ENCODE measurements at regions not wholly inside any gene's neighbourhood (a gene's known extent, or its start where the extent isn't known, plus 50 kb on each side); places are given as distances from the start of the nearest gene placed in this dataset.

DNA sequence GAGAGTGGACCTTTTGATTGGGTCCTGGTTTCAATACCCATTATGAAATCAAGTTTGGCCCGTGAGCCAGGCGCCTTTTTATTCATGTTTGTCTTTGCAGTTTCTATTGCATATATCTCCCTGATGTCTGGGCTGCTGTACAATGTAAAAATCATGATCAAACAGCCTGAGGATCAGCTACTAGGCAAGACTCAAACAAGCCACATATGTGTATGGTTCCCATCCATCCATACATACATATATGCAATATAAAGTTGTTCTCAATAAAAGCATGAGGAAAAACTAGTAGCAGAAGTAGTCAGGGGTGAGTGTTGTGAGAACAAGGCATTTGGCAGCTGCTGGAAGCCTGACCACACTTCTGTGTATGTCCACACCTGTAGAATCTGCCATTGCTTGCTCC is 562.4 kb upstream of the USP24 start:
- TF ChIP-seq, protein P1, sequence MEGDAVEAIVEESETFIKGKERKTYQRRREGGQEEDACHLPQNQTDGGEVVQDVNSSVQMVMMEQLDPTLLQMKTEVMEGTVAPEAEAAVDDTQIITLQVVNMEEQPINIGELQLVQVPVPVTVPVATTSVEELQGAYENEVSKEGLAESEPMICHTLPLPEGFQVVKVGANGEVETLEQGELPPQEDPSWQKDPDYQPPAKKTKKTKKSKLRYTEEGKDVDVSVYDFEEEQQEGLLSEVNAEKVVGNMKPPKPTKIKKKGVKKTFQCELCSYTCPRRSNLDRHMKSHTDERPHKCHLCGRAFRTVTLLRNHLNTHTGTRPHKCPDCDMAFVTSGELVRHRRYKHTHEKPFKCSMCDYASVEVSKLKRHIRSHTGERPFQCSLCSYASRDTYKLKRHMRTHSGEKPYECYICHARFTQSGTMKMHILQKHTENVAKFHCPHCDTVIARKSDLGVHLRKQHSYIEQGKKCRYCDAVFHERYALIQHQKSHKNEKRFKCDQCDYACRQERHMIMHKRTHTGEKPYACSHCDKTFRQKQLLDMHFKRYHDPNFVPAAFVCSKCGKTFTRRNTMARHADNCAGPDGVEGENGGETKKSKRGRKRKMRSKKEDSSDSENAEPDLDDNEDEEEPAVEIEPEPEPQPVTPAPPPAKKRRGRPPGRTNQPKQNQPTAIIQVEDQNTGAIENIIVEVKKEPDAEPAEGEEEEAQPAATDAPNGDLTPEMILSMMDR (IDR thresholded peaks at IDR 0.05): no peak
- no peak for TF ChIP-seq POLR2A (IDR thresholded peaks at IDR 0.05)

Data from testis (tissue), 2 donors.